ENCODE measurements at regions not wholly inside any gene's neighbourhood (a gene's known extent, or its start where the extent isn't known, plus 50 kb on each side); places are given as distances from the start of the nearest gene placed in this dataset.

- no peak overlapping the region for H3K4me3 ChIP-seq (ENCODE audit: control insufficient read depth, low read depth, low read length)
- no peak for TF ChIP-seq CTCF (IDR thresholded peaks at IDR 0.05; ENCODE audit: control insufficient read depth, insufficient read depth, low read depth, low read length, missing control alignments)
- no peak for DNase-seq (ENCODE audit: low read depth)
These were observed 961.6 kb upstream of the LRRTM1 start for GRCh38 chr2:81266106-81266505.

- DNase-seq (ENCODE audit: low read depth) = no peak
- no peak overlapping the region for H3K4me3 ChIP-seq (ENCODE audit: control insufficient read depth, low read depth, low read length)
- TF ChIP-seq CTCF (IDR thresholded peaks at IDR 0.05; ENCODE audit: control insufficient read depth, insufficient read depth, low read depth, low read length, missing control alignments) = no peak
These were observed 959.4 kb upstream of the LRRTM1 start for GRCh38 chr2:81263989-81264388.

GRCh38 chr2:81260320-81260719, 955.8 kb upstream of the LRRTM1 start:
- no peak for TF ChIP-seq CTCF (IDR thresholded peaks at IDR 0.05; ENCODE audit: control insufficient read depth, insufficient read depth, low read depth, low read length, missing control alignments)
- H3K4me3 ChIP-seq (ENCODE audit: control insufficient read depth, low read depth, low read length) = no peak overlapping the region
- no peak for DNase-seq (ENCODE audit: low read depth)

- H3K4me3 ChIP-seq (ENCODE audit: control insufficient read depth, low read depth, low read length) = no peak overlapping the region
- DNase-seq (ENCODE audit: low read depth) = no peak
- TF ChIP-seq CTCF (IDR thresholded peaks at IDR 0.05; ENCODE audit: control insufficient read depth, insufficient read depth, low read depth, low read length, missing control alignments) = no peak
These were observed 945.7 kb upstream of the LRRTM1 start for GRCh38 chr2:81250270-81250669.

- no peak for DNase-seq (ENCODE audit: low read depth)
- no peak overlapping the region for H3K4me3 ChIP-seq (ENCODE audit: control insufficient read depth, low read depth, low read length)
- no peak for TF ChIP-seq CTCF (IDR thresholded peaks at IDR 0.05; ENCODE audit: control insufficient read depth, insufficient read depth, low read depth, low read length, missing control alignments)
These were observed 944.6 kb upstream of the LRRTM1 start for GRCh38 chr2:81249152-81249551.

- DNase-seq (ENCODE audit: low read depth) = no peak
- no peak for TF ChIP-seq CTCF (IDR thresholded peaks at IDR 0.05; ENCODE audit: control insufficient read depth, insufficient read depth, low read depth, low read length, missing control alignments)
- H3K4me3 ChIP-seq (ENCODE audit: control insufficient read depth, low read depth, low read length) = no peak overlapping the region
These were observed 943.1 kb upstream of the LRRTM1 start for GRCh38 chr2:81247648-81248047.

GRCh38 chr2:81242501-81242900, 937.9 kb upstream of the LRRTM1 start:
- no peak for DNase-seq (ENCODE audit: low read depth)
- H3K4me3 ChIP-seq (ENCODE audit: control insufficient read depth, low read depth, low read length) = no peak overlapping the region
- TF ChIP-seq CTCF (IDR thresholded peaks at IDR 0.05; ENCODE audit: control insufficient read depth, insufficient read depth, low read depth, low read length, missing control alignments) = no peak
